Keratinocyte (primary cell): ENCODE measurements at regions not wholly inside any gene's neighbourhood (a gene's known extent, or its start where the extent isn't known, plus 50 kb on each side); places are given as distances from the start of the nearest gene placed in this dataset.

Experiments
- DNase-seq: peaks from one replicate; pipeline ENCODE4 v3.0.0-alpha.2; 2011; ENCODE audit warnings: low read depth, missing footprints, low spot score
- FAIRE-seq: peaks from 2 replicates; lab custom pipeline; 2011; peaks lifted over from hg19 to GRCh38; lab: Jason Lieb, UNC
- H2AFZ ChIP-seq: 2 replicates; pipeline ENCODE4 v1.6.0; 2012; ENCODE audit warnings: low read length, control low read depth, inconsistent platforms; ENCODE audit not compliant: control insufficient read depth
- H3K27ac ChIP-seq: 2 replicates; pipeline ENCODE4 v1.5.1; 2011; ENCODE audit warnings: low read length; ENCODE audit not compliant: control insufficient read depth, insufficient read depth
- H3K27me3 ChIP-seq: 3 replicates; pipeline ENCODE4 v1.6.0; 2011; ENCODE audit warnings: low read length; ENCODE audit not compliant: control insufficient read depth, insufficient read depth; ENCODE audit errors: extremely low read depth
- H3K36me3 ChIP-seq, 2 experiments: 2 replicates in 1 of 2; 3 replicates in 1 of 2; pipeline ENCODE4 v1.5.1; 2011; ENCODE audit warnings: low read length in 2 of 2, mild to moderate bottlenecking in 1 of 2; ENCODE audit not compliant: control insufficient read depth in 2 of 2, insufficient read depth in 2 of 2; ENCODE audit errors: extremely low read depth in 1 of 2
- H3K4me1 ChIP-seq: 3 replicates; pipeline ENCODE4 v1.5.1; 2011; ENCODE audit warnings: low read length; ENCODE audit not compliant: control insufficient read depth, insufficient read depth; ENCODE audit errors: extremely low read depth
- H3K4me2 ChIP-seq: 3 replicates; pipeline ENCODE4 v1.6.0; 2011; ENCODE audit warnings: low read depth, low read length; ENCODE audit not compliant: control insufficient read depth, insufficient read depth; ENCODE audit errors: extremely low read depth
- H3K4me3 ChIP-seq, 3 experiments: fragments of 200-600 bp in 1 of 3; sonication (generic) in 1 of 3; 2 replicates in 2 of 3; 3 replicates in 1 of 3; pipeline ENCODE4 v1.5.1; 2011 to 2016; ENCODE audit warnings: low read length in 3 of 3, mild to moderate bottlenecking in 3 of 3, control low read depth in 2 of 3, inconsistent platforms in 1 of 3, low read depth in 1 of 3, mixed read lengths in 1 of 3, mixed run types in 1 of 3, moderate library complexity in 1 of 3; ENCODE audit not compliant: control insufficient read depth in 2 of 3, insufficient read depth in 2 of 3; ENCODE audit errors: extremely low read depth in 1 of 3
- H3K79me2 ChIP-seq: 2 replicates; pipeline ENCODE4 v1.6.0; 2012; ENCODE audit warnings: low read length; ENCODE audit not compliant: control insufficient read depth, insufficient read depth
- H3K9ac ChIP-seq: 3 replicates; pipeline ENCODE4 v1.6.0; 2011; ENCODE audit warnings: low read length; ENCODE audit not compliant: control insufficient read depth, insufficient read depth; ENCODE audit errors: extremely low read depth
- H3K9me1 ChIP-seq: 3 replicates; pipeline ENCODE4 v1.6.0; 2011; ENCODE audit warnings: low read length; ENCODE audit not compliant: control insufficient read depth, insufficient read depth; ENCODE audit errors: extremely low read depth
- H3K9me3 ChIP-seq: 2 replicates; pipeline ENCODE4 v1.5.1; 2012; ENCODE audit warnings: low read depth, low read length; ENCODE audit not compliant: control insufficient read depth
- H4K20me1 ChIP-seq: 3 replicates; pipeline ENCODE4 v1.6.0; 2011; ENCODE audit warnings: low read length; ENCODE audit not compliant: control insufficient read depth, insufficient read depth; ENCODE audit errors: extremely low read depth
- CTCF ChIP-seq, 3 experiments: IDR thresholded peaks in 1 of 3; conservative IDR thresholded peaks in 1 of 3; optimal IDR thresholded peaks in 1 of 3; 2 replicates in 2 of 3; 3 replicates in 1 of 3; pipeline versions ENCODE3 to v1.5.1; 2011; ENCODE audit warnings: low read length in 3 of 3, mild to moderate bottlenecking in 3 of 3, moderate library complexity in 2 of 3, control low read depth in 1 of 3, inconsistent platforms in 1 of 3; ENCODE audit not compliant: insufficient read depth in 2 of 3; ENCODE audit errors: extremely low read depth in 1 of 3
- EZH2 ChIP-seq: IDR thresholded peaks from one replicate; pipeline ENCODE4 v1.6.1; 2012; ENCODE audit warnings: inconsistent platforms, mild to moderate bottlenecking, low read length, moderate library complexity
- dilution Hi-C: fragments of 300-500 bp; cut with MboI; formaldehyde crosslinking; loops from one replicate; pipeline ENCODE4 v1.7.0; 2020; ENCODE audit warnings: low sequenced_read_pairs; ENCODE audit not compliant: extremely low pct_ligation_motif_present

GRCh38 chr12:126770188-126770587, 1496.8 kb upstream of the TMEM132C start:
- Histone ChIP-seq H3K4me1 (no peaks in the 10 kb centered on the region), H3K36me3 (no peaks in the 10 kb centered on the region), H4K20me1 (no peaks in the 10 kb centered on the region), H3K9ac (no peak overlapping the region), H3K27me3 (no peaks in the 10 kb centered on the region), H3K4me3 (no peak overlapping the region), H3K27ac (no peak overlapping the region), H3K79me2 (no peaks in the 10 kb centered on the region), H3K9me1 (no peaks in the 10 kb centered on the region), H3K9me3 (no peaks in the 10 kb centered on the region), H3K4me2 (no peak overlapping the region), H2AFZ (no peak overlapping the region)
- TF ChIP-seq CTCF (optimal IDR thresholded peaks at IDR 0.05 in 1 of 3, IDR thresholded peaks at IDR 0.05 in 1 of 3, conservative IDR thresholded peaks at IDR 0.05 in 1 of 3; ENCODE audit: extremely low read depth in 1 of 3, insufficient read depth in 2 of 3, low read length in 3 of 3) (no peak), EZH2 (no peak)
- dilution Hi-C loops: no loop called here
- DNase-seq: no peak
- FAIRE-seq: no peak

- no peaks in the 10 kb centered on the region for H4K20me1 ChIP-seq
- no peak overlapping the region for H2AFZ ChIP-seq
- H3K27ac ChIP-seq: no peak overlapping the region
- DNase-seq: no peak
- dilution Hi-C loops: no loop called here
- no peaks in the 10 kb centered on the region for H3K9me1 ChIP-seq
- H3K79me2 ChIP-seq: no peaks in the 10 kb centered on the region
- FAIRE-seq: no peak
- no peaks in the 10 kb centered on the region for H3K36me3 ChIP-seq
- no peak overlapping the region for H3K4me3 ChIP-seq
- TF ChIP-seq EZH2: no peak
- TF ChIP-seq CTCF (optimal IDR thresholded peaks at IDR 0.05 in 1 of 3, IDR thresholded peaks at IDR 0.05 in 1 of 3, conservative IDR thresholded peaks at IDR 0.05 in 1 of 3; ENCODE audit: extremely low read depth in 1 of 3, insufficient read depth in 2 of 3, low read length in 3 of 3): no peak
- H3K9ac ChIP-seq: no peak overlapping the region
- H3K27me3 ChIP-seq: no peaks in the 10 kb centered on the region
- H3K4me1 ChIP-seq: no peaks in the 10 kb centered on the region
- no peaks in the 10 kb centered on the region for H3K9me3 ChIP-seq
- H3K4me2 ChIP-seq: no peak overlapping the region
Observed at GRCh38 chr12:126772171-126772864, 1494.7 kb upstream of the TMEM132C start.
